Inflammatory macrophage treated with lipopolysaccharide for 4 hours (primary cell): ENCODE measurements at regions not wholly inside any gene's neighbourhood (a gene's known extent, or its start where the extent isn't known, plus 50 kb on each side); places are given as distances from the start of the nearest gene placed in this dataset.
A peak's percentile ranks its signal among the peaks of the same experiment; 100 is the strongest.
"Not testable (repeated sequence)": the region's sequence is repeated elsewhere in the genome, so short reads cannot be mapped to it uniquely, and the experiment has no call there.

ENCODE experiments used
- DNase-seq: peaks from one replicate; pipeline ENCODE4 v3.0.0-alpha.2; 2020

GRCh38 chr12:75754141-75754540 is 242.7 kb upstream of the KRR1 start:
- DNase-seq = no peak

GRCh38 chr12:75751769-75752471 is 240.5 kb upstream of the KRR1 start:
- no peak for DNase-seq

DNA sequence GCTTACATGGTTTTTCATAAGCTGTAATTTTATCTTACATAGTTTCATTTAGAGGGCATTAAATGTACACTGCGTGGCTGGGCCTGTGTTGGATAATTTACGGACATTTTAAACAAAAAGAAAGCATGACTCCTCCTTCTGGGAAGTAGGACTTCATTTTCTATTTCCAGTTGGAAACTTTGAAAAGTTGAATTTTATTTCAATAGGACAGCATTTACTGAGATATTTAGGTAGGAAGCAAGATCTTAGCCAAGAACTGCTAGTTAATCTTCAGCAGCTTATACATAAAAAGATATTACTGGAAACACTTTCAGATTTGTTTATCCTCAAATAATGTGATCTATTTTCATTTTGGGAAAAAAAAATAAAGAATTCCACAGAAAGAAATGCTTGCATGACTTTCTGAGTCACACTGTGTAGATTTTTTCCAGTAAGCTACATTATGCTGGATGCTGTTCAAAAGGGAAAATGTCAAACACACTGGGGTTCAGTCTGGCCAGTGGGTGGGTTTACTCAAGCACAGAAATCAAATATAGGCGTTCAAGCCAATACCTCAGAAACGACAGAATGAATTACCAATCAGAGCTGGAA is 239.4 kb upstream of the KRR1 start:
- no peak for DNase-seq

DNA sequence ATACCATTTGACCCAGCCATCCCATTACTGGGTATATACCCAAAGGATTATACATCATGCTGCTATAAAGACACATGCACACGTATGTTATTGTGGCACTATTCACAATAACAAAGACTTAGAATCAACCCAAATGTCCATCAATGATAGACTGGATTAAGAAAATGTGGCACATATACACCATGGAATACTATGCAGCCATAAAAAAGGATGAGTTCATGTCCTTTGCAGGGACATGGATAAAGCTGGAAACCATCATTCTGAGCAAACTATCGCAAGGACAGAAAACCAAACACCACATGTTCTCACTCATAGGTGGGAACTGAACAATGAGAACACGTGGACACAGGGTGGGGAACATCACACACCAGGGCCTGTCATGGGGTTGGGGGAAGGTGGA is 237.6 kb upstream of the KRR1 start:
- DNase-seq = not testable (repeated sequence)

GRCh38 chr12:75748136-75748535 is 236.7 kb upstream of the KRR1 start:
- no peak for DNase-seq

- DNase-seq = no peak
Observed at GRCh38 chr12:75747572-75748021, 236.2 kb upstream of the KRR1 start.

DNA sequence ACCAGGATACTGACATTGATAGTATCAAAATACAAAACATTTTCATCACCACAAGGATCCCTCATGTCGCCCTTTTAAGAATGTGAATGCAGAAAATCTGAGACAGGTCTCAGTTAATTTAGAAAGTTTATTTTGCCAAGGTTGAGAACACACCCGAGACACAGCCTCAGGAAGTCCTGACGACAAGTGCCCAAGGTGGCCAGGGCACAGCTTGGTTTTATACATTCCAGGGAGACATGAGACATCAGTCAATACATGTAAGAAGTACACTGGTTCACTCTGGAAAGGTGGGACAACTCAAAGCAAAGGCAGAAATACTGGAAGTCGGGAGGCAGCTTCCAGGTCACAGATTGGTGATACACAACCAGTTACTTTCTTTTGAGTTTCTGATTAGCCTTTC is 235.2 kb upstream of the KRR1 start:
- DNase-seq = no peak

DNA sequence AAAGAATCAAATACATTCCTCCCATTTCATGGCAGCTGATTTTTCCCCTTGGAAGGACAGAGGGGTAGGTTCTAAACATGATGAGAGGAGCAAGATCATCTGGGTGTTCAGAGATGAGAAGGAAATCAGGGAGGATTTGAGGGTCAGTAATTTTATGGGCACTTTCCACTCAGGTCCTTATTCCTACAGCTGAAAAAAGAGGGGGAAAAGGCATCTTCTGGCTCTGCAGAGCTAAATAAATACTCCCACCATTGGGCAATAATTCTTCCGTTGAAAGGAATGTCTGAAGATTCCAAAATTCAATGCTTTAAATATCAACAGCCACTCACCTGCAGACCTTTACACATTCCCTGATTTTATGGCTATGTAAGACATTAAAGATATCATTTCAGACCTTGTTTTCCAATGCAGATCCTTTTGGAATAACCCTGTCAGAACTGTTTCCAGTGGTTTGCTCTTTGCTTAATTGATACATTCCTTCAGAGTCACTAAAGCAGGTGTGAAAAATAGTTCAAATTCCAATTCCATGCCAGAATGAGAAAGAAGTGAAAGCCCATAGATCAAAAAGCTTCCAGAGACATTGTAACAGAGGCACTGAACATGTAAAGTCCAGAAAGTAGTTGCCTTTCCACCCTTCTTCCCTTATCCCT is 233.3 kb upstream of the KRR1 start:
- no peak for DNase-seq

- DNase-seq = no peak
Observed at GRCh38 chr12:75742961-75743360, 231.6 kb upstream of the KRR1 start.

DNA sequence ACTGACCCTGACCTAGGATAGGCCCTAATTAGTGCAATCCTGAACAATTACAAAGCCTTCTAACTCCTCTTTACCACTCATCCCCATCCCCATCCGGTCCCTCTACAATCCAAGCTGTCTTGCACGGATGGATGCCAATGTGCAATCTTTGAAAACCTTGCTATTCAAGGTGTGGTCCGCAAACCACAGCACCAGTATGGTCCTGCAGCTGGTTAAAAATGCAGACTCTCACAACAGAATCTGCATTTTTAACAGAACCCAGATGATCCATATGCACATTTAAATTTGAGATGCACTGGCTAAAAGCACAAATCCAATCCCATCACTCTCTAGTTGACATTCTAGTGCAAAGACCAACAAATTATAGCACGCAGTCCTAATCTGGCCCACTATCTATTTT is 230.6 kb upstream of the KRR1 start:
- no peak for DNase-seq

DNA sequence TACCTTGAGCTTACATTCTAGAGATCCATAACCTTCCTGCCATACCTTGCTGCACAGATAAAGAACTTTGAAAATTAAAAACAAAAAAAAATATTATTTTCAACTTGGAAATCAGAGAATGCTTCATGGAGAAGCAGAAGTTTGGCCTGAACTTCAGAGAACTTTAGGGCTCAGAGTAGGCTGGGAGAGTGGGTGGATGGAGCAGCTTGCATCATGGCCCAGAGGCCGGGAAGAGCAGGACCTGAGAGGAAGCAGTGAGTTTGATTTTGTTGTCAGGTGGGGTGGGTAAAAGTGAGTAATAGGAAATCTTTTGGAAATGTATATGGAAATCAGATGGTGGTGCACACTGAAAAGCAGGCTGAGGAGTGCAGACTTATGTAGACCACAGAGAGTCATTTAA is 228.5 kb upstream of the KRR1 start:
- peak; percentile 41 for DNase-seq

GRCh38 chr12:75739098-75739497 is 227.7 kb upstream of the KRR1 start:
- peak; percentile 7 for DNase-seq

GRCh38 chr12:75738486-75738885 is 227.1 kb upstream of the KRR1 start:
- peak; percentile 30 for DNase-seq

DNA sequence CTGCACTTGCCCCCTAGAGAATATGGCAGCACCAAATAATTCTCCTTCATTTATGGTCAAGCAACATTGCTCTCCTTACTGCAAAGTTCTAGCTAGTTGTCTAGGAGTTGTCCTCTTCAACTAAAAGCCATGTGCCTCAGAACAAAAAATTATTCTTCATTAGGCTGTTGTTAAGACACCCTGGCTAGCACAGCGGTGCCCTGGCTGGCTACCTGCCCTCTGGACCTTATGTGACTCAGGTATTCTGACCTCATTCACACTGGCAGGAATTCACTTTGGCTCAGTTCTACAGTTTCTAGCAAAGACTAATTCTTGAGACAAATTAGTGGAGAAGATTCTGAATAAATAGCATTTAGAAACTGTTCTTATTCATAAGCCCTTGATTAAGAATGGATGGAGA is 224.4 kb upstream of the KRR1 start:
- DNase-seq = no peak

- no peak for DNase-seq
Observed at GRCh38 chr12:75728826-75729225, 217.4 kb upstream of the KRR1 start.

GRCh38 chr12:75727577-75727976 is 216.2 kb upstream of the KRR1 start:
- DNase-seq = no peak

GRCh38 chr12:75725521-75726111 is 214.2 kb upstream of the KRR1 start:
- no peak for DNase-seq

DNA sequence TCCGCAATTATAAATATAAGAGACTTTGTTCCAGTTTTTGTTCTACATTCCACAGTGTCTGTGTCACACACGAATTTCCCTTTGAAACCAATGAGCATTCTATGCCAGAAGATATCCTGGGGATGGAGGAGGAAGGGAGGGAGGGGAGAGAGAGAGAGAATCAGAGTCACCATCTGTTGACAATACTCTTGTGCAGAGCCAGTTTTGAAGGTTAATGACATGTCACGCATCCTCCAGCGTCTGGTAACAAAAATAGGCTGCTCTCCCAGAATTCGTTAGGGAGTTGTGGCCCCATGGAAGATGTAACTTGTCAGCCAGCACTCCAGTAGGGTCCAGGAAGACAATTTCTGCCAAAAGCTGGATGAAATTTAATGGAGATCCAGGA is 213.5 kb upstream of the KRR1 start:
- no peak for DNase-seq

- no peak for DNase-seq
Observed at GRCh38 chr12:75724307-75724927, 213.0 kb upstream of the KRR1 start.

DNA sequence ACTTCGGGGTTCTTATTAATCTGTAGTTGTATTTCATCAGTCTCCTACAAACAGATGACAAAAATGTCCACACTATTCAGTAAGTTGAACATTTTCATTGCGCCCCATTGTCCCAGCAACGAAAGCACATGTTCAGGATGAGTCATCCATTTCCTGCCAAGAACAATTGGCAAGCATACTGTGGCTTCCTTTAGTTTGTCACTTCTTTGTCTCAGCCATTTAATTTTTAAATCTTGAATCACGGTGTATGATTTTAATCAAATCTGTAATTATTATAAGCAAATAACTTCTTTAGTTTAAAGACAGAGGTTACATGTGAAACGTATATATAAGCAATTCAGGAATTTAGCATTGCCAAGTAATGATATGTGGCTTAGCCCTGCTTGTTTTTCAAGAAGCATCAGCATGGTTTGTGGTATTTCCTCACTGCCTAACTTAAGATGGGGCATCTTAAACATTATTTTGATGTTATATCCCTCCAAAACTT is 211.3 kb upstream of the KRR1 start:
- DNase-seq = peak; percentile 80

- DNase-seq = no peak
Observed at GRCh38 chr12:75721796-75722195, 210.4 kb upstream of the KRR1 start.

DNA sequence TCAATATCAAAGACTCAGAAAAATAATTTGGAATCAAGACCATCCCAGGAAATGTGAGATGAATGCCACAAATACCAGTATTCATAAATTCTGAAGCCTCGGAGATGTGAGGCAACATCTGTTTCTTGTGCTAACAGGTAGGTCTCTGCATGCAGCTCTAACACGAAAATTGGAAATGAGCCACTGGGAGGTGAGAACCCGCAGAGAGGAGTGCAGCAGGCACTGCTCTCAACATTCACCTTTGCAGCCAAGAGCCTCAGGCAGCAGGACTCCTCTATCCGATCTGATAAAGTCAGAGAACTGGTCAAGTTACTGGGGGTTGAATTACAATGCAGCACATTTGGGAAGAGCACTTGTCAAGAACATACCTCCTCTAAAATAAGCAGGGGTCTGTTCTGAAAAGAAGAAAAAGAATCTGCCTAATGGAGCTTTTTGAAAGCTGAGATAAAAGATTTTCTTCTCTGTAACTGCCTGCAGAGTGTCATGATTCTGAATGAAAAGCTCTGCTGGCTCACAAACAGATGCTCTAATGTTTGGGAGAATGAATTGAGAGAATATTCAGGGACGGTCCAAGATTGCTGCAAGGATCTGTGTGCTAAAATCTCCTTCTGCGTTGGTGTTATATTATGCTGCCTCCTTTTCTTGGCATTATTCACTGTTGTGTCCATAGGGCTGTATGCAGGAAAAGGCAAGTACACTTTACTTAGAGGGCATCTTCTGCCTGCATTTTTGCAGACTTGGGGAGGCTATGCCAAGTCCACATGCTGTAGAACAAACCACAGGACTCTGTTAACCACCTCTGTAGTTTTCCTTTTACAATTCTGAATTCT is 209.6 kb upstream of the KRR1 start:
- DNase-seq = no peak
